Aorta (tissue), 5 donors: ENCODE measurements at regions not wholly inside any gene's neighbourhood (a gene's known extent, or its start where the extent isn't known, plus 50 kb on each side); places are given as distances from the start of the nearest gene placed in this dataset.

Experiments used
- ATAC-seq: fragments of 200-7000 bp; cut with Tn5 transposase; one replicate; pipeline ENCODE4 v1.9.1; 2022; ENCODE audit warnings: moderate library complexity; ENCODE audit not compliant: low FRiP score
- DNase-seq, 2 donors: peaks; one replicate each; pipeline ENCODE4 v3.0.0-alpha.2; 2020
- H3K27ac ChIP-seq, 2 donors: one replicate each; pipeline ENCODE4 v1.5.1; 2013; ENCODE audit warnings: low read length in 2 of 2, mild to moderate bottlenecking in 2 of 2, moderate library complexity in 2 of 2, control low read depth in 1 of 2, inconsistent platforms in 1 of 2, low read depth in 1 of 2
- H3K27me3 ChIP-seq, 2 donors: one replicate each; pipeline ENCODE4 v1.6.1; 2013; ENCODE audit warnings: control low read depth in 1 of 2, low read length in 1 of 2, mild to moderate bottlenecking in 1 of 2, moderate library complexity in 1 of 2; ENCODE audit not compliant: insufficient read depth in 2 of 2, control insufficient read depth in 1 of 2
- H3K36me3 ChIP-seq, 2 donors: one replicate each; pipeline ENCODE4 v1.6.1; 2013; ENCODE audit warnings: control low read depth in 1 of 2, low read length in 1 of 2, mild to moderate bottlenecking in 1 of 2; ENCODE audit not compliant: insufficient read depth in 2 of 2, control insufficient read depth in 1 of 2
- H3K4me1 ChIP-seq, 2 donors: one replicate each; pipeline ENCODE4 v1.6.1; 2013; ENCODE audit warnings: low read length in 2 of 2, control low read depth in 1 of 2, mild to moderate bottlenecking in 1 of 2, moderate library complexity in 1 of 2; ENCODE audit not compliant: insufficient read depth in 2 of 2, control insufficient read depth in 1 of 2
- H3K4me3 ChIP-seq, 2 donors: one replicate each; pipeline ENCODE4 v1.5.1; 2013; ENCODE audit warnings: low read length in 2 of 2, control low read depth in 1 of 2, mild to moderate bottlenecking in 1 of 2
- H3K9me3 ChIP-seq: one replicate; pipeline ENCODE4 v1.6.1; 2013; ENCODE audit warnings: mild to moderate bottlenecking, low read length; ENCODE audit not compliant: control insufficient read depth
- WGBS, 2 donors: extraction: QIAGEN DNeasy Blood & Tissue Kit; methylation state at CpG; one replicate each; pipeline ENCODE4 v1.1.7; 2013; 5-methylcytosine and 5-hydroxymethylcytosine counted together
- intact Hi-C, 2 donors: fragments of 100-400 bp; cut with DNase I; formaldehyde crosslinking; loops; one replicate each; pipeline versions ENCODE4 v1.14.2 to v1.15.0; 2022
- donor health status: healthy with polysubstance abuse.
- donor health status: Bipolar disorder and iron deficiency.
- donor health status: DM: no; HTN: no; CAD: no.
- donor health status: DM: no; HTN: no; CAD: no.
- donor health status: DM: yes; HTN: yes; CAD: no.

GRCh38 chr1:222991177-222991576, 151.9 kb downstream of the TLR5 start:
- Histone ChIP-seq H3K36me3 (peaks cover 0 to 2% of the 10 kb centered on the region in 2 donors), H3K27ac (no peak overlapping the region), H3K4me3 (no peak overlapping the region), H3K4me1 (no peaks in the 10 kb centered on the region), H3K27me3 (no peaks in the 10 kb centered on the region), H3K9me3 (no peaks in the 10 kb centered on the region)
- WGBS, 2 donors, result 99 to 100% methylated on average over 1 of the region's 1 CpG
- DNase-seq (no peak), ATAC-seq (no peak)
- intact Hi-C loops, result no loop called here

GRCh38 chr1:222991908-222992307, 151.1 kb downstream of the TLR5 start:
- H3K27me3 ChIP-seq, result no peaks in the 10 kb centered on the region
- no peaks in the 10 kb centered on the region for H3K9me3 ChIP-seq
- H3K36me3 ChIP-seq, result peaks cover 0 to 2% of the 10 kb centered on the region in 2 donors
- 89 to 95% methylated on average over 7 of the region's 7 CpGs for WGBS, 2 donors
- no peak overlapping the region for H3K27ac ChIP-seq
- DNase-seq (no peak), ATAC-seq (no peak)
- no peak overlapping the region for H3K4me3 ChIP-seq
- no peaks in the 10 kb centered on the region for H3K4me1 ChIP-seq
- intact Hi-C loops, result no loop called here

GRCh38 chr1:222994511-222995235, 148.4 kb downstream of the TLR5 start:
- no peaks in the 10 kb centered on the region for H3K9me3 ChIP-seq
- H3K27me3 ChIP-seq, result no peaks in the 10 kb centered on the region
- peaks cover 0 to 1% of the 10 kb centered on the region in 2 donors for H3K4me1 ChIP-seq
- DNase-seq (no peak), ATAC-seq (no peak)
- no peak overlapping the region for H3K4me3 ChIP-seq
- peaks cover 0 to 2% of the 10 kb centered on the region in 2 donors for H3K36me3 ChIP-seq
- 58 to 61% methylated on average over 4 of the region's 4 CpGs for WGBS, 2 donors
- intact Hi-C loops, result no loop called here
- H3K27ac ChIP-seq, result no peak overlapping the region

GRCh38 chr1:222995236-222995580, 147.8 kb downstream of the TLR5 start:
- Histone ChIP-seq H3K27ac (no peak overlapping the region), H3K9me3 (no peaks in the 10 kb centered on the region), H3K4me3 (no peak overlapping the region), H3K4me1 (peaks cover 0 to 6% of the 10 kb centered on the region in 2 donors), H3K27me3 (no peaks in the 10 kb centered on the region), H3K36me3 (peaks cover 0 to 2% of the 10 kb centered on the region in 2 donors)
- intact Hi-C loops, result no loop called here
- ATAC-seq (no peak), DNase-seq (no peak)
- 86 to 92% methylated on average over 3 of the region's 3 CpGs for WGBS, 2 donors

- intact Hi-C loops, result no loop called here
- no peak overlapping the region for H3K27ac ChIP-seq
- H3K4me3 ChIP-seq, result no peak overlapping the region
- ATAC-seq (no peak), DNase-seq (no peak)
- no peaks in the 10 kb centered on the region for H3K9me3 ChIP-seq
- no peaks in the 10 kb centered on the region for H3K27me3 ChIP-seq
- H3K4me1 ChIP-seq, result peaks cover 0 to 6% of the 10 kb centered on the region in 2 donors
- H3K36me3 ChIP-seq, result peaks cover 0 to 2% of the 10 kb centered on the region in 2 donors
- WGBS, 2 donors, result 80 to 81% methylated on average over 5 of the region's 5 CpGs
Observed at GRCh38 chr1:222995620-222996309, 147.3 kb downstream of the TLR5 start.

GRCh38 chr1:222996310-222996975, 146.6 kb downstream of the TLR5 start:
- intact Hi-C loops, result no loop called here
- WGBS, 2 donors, result 76 to 82% methylated on average over 3 of the region's 3 CpGs
- ATAC-seq, result no peak

GRCh38 chr1:223000632-223001031, 142.4 kb downstream of the TLR5 start:
- H3K36me3 ChIP-seq, result peaks cover 0 to 4% of the 10 kb centered on the region in 2 donors
- no peaks in the 10 kb centered on the region for H3K9me3 ChIP-seq
- no peak overlapping the region for H3K4me3 ChIP-seq
- DNase-seq (no peak), ATAC-seq (no peak)
- intact Hi-C loops, result loop anchor here in 1 of 2 donors (10.0 kb wide), 1 partner anchor 206 kb away; no protein-coding TSS in a partner anchor
- H3K4me1 ChIP-seq, result peaks cover 0 to 6% of the 10 kb centered on the region in 2 donors
- H3K27me3 ChIP-seq, result no peaks in the 10 kb centered on the region
- no peak overlapping the region for H3K27ac ChIP-seq

More at GRCh38 chr1:222996310-222996975, 146.6 kb downstream of the TLR5 start:
- no peaks in the 10 kb centered on the region for H3K27me3 ChIP-seq
- H3K36me3 ChIP-seq, result peaks cover 0 to 2% of the 10 kb centered on the region in 2 donors
- H3K4me3 ChIP-seq, result no peak overlapping the region
- peaks cover 0 to 6% of the 10 kb centered on the region in 2 donors for H3K4me1 ChIP-seq
- no peak for DNase-seq
- no peaks in the 10 kb centered on the region for H3K9me3 ChIP-seq
- H3K27ac ChIP-seq, result no peak overlapping the region

- Histone ChIP-seq H3K9me3 (no peaks in the 10 kb centered on the region), H3K4me1 (peaks cover 0 to 6% of the 10 kb centered on the region in 2 donors), H3K4me3 (no peak overlapping the region), H3K27ac (no peak overlapping the region), H3K27me3 (no peaks in the 10 kb centered on the region), H3K36me3 (peaks cover 0 to 4% of the 10 kb centered on the region in 2 donors)
- intact Hi-C loops, result loop anchor here in 1 of 2 donors (10.0 kb wide), 1 partner anchor 207 kb away; no protein-coding TSS in a partner anchor
- WGBS, 2 donors, result 90 to 92% methylated on average over 9 of the region's 9 CpGs
- no peak for ATAC-seq
- DNase-seq, result no peak
Observed at GRCh38 chr1:223001653-223002634, 141.1 kb downstream of the TLR5 start.
